HG02885 (cell line): ENCODE measurements at regions not wholly inside any gene's neighbourhood (a gene's known extent, or its start where the extent isn't known, plus 50 kb on each side); places are given as distances from the start of the nearest gene placed in this dataset.
"Not testable (repeated sequence)": the region's sequence is repeated elsewhere in the genome, so short reads cannot be mapped to it uniquely, and the experiment has no call there.

Experiments
- ATAC-seq: cut with Tn5 transposase; IDR thresholded peaks from one replicate; pipeline ENCODE4 v1.9.1; 2021; ENCODE audit warnings: mild to moderate bottlenecking; ENCODE audit not compliant: unreplicated experiment, poor library complexity

DNA sequence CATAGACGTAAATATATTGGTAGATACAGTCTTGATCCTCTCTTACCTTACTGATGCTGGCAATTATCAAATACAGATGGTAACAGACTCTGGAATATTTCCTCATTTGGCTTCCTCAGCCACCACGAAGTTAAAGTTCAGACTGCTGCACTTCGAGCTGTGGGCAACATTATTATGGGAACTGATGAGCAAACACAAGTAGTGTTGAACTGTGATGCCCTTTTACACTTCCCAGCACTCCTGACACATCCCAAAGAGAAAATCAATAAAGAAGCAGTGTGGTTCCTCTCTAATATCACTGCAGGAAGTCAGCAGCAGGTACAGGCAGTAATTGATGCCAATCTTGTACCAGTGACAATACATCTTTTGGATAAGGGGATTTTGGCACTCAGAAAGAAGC lies 162.7 kb upstream of the NT5E start:
- ATAC-seq, result no peak

DNA sequence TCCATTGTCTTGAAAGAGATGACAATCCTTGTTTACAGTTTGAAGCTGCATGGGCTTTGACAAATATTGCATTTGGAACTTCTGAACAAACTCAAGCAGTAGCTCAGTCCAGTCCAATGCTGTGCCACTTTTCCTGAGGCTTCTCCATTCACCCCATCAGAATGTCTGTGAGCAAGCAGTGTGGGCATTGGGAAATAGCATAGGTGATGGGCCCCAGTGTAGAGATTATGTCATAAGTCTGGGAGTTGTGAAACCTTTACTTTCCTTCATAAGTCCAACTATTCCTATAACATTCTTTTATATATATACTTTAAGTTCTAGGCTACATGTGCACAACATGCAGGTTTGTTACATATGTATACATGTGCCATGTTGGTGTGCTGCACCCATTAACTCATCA lies 163.4 kb upstream of the NT5E start:
- not testable (repeated sequence) for ATAC-seq

DNA sequence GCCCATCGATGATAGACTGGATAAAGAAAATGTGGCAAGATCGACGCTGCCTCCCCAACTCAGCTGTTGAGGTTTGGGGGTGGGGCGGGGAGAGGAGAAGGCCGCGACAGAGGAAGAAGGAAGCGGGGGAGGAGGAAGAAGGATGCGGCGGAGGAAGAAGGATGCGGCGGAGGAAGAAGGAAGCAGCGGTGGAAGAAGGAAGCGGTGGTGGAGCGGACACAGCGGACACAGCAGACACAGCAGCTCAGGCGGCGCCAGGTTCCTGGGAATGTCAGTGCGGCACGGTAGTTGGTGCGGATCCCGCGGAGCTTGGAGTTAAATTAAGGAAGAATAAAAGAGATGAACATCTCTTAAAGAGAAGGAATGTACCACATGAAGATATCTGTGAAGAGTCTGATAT lies 163.9 kb upstream of the NT5E start:
- ATAC-seq, result no peak

DNA sequence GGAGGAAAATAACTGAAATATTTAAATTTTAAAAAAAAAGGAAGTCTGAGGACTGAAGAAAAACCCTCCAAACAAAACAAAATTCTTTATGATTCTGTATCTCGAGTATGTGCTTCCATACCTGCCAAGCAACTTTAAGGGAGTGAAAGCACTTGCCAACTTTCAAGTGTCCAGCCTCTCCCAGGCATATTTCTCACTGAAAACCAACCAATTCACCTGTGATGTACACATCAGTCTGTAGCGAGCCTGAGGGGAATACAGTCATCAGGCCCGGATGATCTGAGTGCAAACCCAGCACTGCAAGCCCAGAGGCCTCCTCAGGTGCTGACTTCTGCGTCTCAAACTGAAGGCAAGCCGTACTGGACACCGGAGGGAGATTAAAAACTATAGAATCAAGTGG lies 164.8 kb upstream of the NT5E start:
- no peak for ATAC-seq

DNA sequence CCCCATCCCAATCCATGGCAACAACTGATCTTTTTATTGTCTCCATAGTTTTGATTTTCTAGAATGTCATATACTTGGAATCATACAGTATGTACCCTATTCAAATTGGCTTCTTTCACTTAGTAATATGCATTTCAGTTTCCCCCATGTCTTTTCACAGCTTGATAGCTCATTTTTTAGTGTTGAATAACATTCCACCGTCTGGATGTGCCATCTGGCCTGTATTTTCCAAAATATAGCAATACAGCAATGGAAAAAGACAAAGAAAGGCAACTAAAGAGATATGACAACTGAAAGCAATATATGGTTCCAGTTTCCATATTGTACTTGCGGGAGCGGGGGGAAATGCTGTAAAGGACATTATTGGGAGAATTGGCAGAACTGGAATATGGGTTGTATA lies 166.4 kb upstream of the NT5E start:
- no peak for ATAC-seq

DNA sequence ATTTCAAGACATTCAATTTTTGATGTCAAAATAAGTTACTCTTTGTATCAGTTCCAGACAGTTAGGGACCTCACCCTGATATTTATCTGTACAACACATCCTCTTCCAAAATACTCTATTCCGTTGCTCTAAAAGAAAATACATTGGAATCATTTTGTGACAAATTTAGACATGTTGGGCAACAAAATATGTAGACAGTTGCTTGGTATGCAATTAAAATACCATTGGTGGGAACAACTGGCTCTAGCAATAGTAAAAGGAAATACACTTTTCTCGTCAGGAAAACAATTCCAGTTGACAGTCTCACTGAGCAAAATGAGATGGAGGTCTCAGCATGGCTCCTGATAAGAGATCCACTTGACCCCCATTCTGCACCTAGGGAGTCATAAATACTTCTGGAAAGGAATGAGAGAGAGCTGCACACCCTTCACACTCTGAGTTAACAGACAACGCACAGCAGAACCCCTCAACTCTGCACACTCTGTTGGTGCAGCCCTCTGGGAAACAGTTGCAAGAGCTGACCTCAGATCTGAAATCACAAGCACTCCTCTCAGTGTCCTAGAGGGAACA lies 171.3 kb upstream of the NT5E start:
- no peak for ATAC-seq

DNA sequence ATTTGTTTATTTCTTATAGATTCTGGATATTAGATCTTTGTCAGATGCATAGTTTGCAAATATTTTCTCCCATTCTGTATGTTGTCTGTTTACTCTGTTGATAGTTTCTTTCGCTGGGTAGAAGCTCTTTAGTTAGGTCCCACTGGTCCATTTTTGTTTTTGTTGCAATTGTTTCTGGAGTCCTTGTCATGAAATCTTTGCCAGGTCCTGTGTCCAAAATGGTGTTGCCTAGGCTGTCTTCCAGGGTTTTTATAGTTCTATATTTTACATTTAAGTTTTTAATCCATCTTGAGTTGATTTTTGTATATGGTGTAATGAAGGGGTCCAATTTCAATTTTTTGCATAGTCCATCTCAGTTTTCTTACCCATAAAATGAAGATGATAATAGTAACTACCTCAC lies 173.9 kb upstream of the NT5E start:
- ATAC-seq, result not testable (repeated sequence)

DNA sequence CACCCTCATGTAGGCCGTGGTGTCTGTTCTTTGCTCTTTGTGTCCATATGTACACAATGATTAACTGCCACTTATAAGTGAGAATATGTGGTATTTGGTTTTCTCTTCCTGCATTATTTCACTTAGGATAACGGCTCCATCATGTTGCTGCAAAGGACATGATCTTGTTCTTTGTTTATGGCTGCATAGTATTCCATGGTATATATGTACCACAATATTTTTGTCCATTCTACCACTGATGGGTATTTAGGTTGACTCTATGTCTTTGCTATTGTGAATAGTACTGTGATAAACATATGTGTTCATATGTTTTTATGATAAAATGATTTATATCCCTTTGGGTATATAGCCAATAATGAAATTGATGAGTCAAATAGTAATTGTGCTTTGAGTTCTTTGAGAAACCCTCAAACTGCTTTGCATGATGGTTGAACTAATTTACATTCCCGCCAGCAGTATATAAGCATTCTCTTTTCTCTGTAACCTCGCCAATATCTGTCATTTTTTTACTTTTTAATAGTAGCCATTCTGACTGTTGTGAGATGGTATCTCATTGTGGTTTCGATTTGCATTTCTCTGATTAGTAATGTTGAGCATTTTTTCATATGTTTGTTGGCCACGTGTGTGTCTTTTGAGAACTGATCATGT lies 174.4 kb upstream of the NT5E start:
- ATAC-seq, result no peak

DNA sequence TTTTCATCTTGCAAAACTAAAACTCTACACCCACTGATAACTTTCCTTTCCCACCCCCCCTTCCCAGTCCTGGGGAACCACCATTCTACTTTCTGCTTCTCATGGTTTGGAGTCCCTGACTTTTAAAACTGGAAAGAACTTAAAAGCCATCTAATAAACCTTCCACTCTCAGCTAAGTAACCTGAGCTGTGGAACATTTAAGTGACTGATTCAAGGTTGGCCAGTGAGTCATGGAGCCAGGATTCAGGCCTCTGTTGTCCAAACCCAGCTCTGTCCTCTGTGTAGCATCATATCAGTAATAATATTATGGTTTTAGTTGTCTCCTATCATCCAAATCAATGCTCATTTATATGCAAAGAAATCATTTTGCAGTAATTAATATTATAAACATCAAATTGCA lies 176.0 kb upstream of the NT5E start:
- ATAC-seq, result no peak

DNA sequence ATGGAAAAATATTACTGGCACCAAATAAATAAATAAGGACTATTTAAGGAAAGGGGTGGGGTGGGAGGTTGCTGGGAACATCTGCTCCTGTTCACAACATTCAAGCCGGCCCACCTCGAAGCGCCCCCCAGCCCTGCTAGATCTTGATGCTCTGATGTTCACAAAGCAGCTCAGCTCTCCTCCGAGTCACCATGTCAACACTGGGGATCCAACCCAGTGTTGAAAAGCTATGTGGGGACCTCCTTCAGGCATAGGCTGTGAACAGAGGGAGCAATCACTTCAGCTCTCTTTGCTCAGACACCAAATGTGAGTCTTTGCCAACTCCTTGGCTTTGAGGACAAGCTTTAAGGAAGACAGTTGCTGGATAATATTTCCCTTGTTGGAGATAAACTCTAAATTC lies 176.8 kb upstream of the NT5E start:
- no peak for ATAC-seq

DNA sequence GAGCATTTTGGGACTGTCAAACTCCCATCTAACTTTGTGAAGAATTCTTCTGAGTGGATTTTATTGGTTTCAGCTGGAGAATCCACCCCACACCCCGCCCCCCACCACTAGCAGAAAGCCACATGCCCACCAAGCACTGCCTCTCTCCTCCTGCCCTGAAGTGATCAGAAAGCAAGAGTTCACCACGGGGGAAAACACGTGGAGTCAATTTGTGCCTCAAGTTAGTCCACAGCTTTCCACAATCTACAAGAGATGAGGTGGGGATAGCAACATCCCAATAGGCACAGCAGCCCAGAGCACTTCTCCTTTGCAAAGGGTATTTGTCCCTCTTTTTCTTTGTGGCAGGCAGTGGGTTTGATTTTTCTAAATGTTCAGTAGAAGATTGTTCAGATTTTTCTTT lies 177.3 kb upstream of the NT5E start:
- no peak for ATAC-seq

DNA sequence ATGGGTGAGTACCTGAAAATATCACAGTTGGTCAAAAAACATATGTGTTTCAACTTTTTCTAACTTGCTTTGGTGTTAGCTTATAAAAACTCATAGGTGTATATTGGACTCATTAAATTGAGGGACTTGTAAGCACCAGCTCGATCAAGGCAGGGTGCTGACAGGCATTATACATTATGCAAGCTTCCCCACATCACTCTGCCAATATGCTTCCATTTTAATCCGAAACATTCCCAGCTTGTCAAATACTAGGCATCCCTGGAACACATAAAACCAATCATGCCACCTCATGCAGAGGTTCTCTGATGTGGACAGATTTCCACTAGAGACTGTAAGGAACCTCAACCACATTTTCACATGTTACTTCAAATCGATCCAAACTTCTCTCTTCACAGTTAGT lies 187.3 kb upstream of the NT5E start:
- ATAC-seq, result no peak

DNA sequence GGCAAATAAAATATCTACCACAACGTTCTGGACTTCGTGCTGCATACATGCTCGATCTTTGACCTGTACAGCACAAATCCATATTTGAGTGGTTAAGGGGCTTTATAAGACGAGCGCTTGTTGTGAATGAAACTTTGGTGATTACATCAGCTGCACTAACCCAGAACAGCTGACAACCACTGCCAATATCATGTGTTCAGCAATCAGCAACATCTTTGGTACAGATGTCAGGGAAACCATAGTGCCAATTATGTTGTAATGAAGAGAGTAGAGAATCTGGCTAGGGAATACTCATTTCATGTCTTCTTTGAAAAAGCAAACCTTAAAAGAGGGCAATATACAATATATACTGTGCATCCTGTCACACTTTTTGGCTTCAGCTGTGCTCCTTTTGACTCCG lies 188.6 kb upstream of the NT5E start:
- ATAC-seq, result no peak

DNA sequence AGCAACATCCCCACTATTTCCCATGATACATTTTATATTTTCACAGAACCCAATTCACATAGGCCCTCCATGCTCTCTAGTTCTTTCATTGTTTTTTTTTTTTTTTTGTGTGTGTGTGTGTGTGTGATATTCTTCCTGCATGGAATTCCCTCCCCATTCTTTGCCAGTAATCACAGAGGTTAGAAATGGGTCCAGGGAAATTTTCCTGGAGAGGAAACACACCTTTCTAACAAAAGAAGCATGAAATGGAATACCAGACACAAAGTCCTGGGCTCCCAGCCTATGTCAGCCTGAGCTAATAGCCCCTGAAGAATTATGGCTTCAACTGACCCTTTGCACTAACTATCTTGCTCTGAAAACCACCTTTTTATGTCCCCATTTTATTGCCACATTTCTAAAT lies 194.2 kb upstream of the NT5E start:
- no peak for ATAC-seq

DNA sequence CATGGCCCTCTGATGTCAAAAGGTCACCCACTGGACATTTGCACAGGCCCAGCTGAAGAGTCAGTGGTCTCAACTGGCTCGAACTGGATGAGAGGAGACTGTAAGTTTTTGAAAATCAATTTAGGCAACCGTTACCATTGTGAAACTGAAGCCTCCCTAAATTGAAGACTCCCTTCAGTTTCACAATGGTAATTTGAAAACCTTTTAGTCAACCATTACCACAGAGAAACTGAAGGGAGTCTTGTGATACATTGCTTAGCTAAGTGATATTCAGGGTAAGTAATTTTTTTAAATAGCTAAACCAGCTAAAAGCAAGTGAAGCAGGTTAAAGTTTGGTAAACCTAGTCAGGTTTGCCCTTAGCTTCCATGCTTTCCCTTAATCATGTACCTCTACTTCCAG lies 197.3 kb upstream of the NT5E start:
- ATAC-seq, result no peak

DNA sequence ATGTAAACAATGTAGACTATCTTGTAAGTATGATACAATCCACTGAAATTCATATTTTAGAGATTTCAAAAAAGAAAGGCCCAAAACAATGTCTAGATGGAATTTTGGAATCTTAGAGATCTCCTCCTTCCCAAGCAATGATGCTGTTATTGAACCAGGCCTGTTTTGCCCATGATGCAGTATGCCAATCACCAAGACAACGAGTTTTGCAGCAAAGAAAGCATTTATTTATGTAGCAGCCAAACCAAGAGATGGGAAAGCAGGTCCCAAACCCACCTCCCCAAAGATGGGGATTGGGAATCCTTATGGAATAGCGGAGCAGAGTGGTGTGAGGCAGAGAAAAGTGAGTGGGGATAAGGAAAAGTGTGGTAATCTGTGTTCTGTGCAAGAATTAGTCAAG lies 197.8 kb upstream of the NT5E start:
- no peak for ATAC-seq

DNA sequence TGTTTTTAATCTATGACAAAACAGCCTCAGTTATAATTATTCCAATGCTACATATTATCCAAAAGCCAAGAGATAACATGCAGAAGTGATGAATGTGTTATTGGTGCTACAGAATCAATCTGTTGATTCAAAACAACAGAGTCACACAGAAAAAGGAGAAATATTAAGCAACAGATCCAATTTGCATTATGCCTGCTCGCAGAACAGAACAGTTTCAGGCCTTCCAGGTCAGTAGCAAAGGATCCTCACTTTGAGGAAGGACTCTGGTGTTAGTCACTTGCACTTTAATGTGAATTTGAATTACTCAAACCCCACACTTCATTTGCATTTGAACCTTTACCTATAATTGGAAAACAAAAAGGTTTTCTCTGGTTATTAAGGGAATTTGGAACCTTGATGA lies 198.6 kb upstream of the NT5E start:
- no peak for ATAC-seq

DNA sequence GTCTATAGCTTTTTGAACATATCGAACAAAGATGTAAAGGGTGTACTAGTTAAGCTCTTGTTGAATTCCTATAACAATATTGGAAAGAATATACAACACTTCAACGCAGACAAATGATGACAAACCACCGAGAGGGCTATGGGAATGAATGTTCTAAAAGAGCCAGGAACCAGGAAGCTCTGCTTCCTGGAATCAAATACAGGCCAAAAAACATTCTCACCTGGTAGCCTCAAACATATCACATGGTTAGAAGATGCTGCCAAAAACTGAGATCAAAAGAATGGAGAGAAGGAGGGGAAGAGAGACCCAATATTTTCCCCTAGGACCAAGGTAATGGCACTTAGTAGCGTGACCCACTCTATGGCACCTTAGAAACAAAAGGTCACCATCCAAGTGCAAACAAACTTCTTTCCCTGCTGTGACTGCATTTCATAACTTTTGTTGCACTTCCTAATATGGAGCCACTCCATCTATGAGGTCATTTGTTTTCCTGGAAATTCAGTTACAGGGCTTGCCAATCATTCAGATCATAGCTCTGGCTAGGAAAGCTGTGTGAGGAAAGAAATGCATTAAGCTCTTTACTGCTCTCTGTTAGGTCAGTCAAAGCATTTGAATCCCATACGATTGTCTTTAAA lies 199.2 kb upstream of the NT5E start:
- no peak for ATAC-seq

DNA sequence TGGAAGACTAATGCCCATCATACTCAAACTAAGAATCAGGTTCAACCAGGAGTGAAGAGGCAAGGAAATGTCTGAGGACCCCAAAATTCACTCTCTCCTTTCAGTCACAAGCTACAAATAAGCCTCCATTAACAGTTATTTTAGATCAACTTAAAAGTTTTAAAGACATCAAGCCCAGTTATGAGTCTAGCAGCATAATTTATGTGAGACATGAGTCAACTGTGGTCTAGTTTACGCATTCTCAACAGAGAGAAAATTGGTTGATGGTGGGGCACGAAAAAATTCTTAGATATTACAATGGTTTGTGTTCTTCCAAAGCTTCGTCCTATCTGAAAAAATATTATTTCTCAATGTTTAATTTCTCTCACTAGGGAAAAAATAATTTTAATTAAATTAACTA lies 204.9 kb upstream of the NT5E start:
- no peak for ATAC-seq

DNA sequence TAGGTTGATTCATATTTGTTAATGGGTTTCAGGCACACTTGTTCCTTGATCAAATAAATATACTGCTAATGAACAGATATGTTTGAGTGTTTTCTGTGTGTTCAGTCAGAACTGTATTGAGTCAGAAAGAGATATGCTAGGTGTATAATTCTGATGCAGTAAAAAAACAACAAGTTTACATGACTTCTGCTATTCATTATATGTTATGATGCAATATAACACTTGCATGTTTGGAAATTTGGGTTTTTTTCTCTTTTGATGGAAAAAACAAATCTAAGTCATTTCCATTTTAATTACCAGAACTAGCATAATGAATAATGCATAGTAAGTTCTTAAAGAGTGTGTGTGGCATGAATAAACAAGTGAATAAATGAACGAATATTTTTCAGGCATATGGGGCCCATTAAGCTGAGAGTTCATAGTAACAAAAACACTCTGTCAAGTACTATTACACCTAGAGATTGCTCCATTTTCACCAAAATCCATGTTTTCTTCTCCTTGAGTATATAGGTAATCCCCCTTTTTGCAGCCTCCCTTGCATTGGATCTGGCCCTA lies 208.3 kb upstream of the NT5E start:
- no peak for ATAC-seq

DNA sequence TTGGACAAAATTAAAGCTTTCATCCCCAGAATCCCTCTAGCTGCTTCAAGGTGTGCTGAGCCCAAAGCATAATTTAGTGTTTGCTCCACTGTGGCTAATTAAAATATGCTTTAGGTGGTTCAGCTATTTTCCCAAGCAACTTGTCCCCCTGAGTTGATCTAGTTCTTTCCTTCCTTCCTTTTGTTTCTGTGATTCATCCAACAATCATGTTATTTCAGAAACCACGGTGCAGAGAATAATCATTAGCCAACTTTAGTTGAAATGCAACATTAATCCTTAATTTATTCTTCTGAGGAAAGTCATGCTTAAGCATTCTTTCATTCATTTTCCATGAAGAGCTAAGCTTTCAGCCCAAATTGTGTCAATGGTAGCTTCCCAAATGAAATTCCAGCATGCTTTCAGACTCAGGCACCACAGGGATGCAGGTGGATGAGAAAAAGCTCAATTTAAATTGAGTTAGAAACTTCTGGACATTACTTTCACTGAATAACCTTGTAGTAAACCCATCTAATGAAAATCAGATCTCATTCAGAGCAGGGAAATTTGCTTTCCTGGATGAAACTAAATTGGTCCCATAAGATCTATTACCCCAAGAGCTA lies 209.0 kb upstream of the NT5E start:
- no peak for ATAC-seq

DNA sequence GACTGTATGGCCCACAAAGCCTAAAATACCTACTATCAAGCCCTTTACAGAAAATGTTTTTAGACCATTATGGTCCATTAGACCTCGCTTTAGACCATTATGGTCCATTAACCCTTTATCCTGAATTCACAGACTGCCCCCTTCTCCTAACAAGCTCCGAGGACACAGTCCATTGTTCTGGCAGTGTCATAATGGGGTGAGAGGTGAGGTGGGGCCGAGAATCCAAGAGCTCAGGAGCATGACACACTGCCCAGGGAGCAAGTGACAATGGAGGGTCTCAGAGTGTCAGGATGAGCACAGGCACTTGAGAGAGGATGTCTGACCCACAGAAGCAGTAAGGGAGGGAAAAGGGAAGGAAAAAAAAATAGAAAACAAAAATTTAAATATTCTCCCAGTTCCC lies 212.4 kb upstream of the NT5E start:
- no peak for ATAC-seq
